ENCODE measurements at regions not wholly inside any gene's neighbourhood (a gene's known extent, or its start where the extent isn't known, plus 50 kb on each side); places are given as distances from the start of the nearest gene placed in this dataset.

DNA sequence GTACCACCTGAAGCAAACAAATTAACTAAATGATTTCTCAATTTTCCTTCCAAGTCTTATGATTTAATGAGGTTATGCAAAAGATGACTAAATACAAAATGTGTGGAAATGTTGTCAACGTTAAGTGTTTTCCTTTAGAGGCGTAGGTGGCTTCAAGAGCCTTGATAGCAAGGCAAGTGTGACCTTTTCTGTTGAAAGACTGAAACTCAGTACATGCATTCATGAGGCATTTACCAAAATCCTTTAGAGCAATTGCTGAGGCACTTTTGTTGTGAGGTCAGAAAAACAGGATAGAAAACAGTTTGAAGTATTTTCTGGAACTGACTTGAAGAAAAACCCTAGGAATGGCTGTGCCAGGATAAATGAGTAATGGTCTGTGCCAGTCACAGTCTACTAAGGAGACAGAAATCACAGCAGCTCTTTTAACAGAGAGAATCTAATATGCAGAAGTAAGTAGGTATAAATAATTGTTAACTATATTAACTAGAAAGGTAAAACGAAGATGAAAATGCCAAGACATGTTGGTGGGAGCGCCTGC, 326.5 kb upstream of the CDH20 start:
- TF ChIP-seq BHLHE40 (IDR thresholded peaks at IDR 0.05; ENCODE audit: low read depth, low read length): no peak
- TF ChIP-seq SMC3 (IDR thresholded peaks at IDR 0.05): no peak
- no peak for TF ChIP-seq NR3C1 (IDR thresholded peaks at IDR 0.05)
